ENCODE measurements at regions not wholly inside any gene's neighbourhood (a gene's known extent, or its start where the extent isn't known, plus 50 kb on each side); places are given as distances from the start of the nearest gene placed in this dataset.

DNA sequence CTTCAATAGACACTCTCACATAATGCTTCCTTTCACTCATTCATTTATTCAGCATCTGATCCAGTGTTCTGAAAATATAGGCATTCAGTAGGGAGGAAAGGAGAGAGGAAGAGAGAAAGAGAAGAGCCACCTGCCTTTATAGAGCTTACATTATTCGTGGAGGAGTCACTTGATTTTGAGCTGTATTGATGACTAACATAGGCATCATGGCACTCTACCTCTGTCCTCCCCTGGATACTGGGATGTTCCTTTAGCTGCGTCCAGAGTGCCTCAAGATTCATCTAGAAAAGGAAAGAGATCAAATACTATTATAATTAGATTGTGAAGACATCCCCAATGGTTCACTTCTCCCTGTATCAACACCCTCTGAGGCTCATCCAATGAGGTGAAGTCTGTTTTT is 345.1 kb downstream of the SPATA31D1 start:
- DNase-seq (ENCODE audit: low spot score), result no peak
- TF ChIP-seq CTCF (IDR thresholded peaks at IDR 0.05; ENCODE audit: extremely low read depth, insufficient read depth, missing control alignments), result no peak
- in situ Hi-C loops (cut with MboI; ENCODE audit: low pct_unique_long_range_greater_than_20kb, low sequenced_read_pairs, unreplicated experiment), result no loop called here

DNA sequence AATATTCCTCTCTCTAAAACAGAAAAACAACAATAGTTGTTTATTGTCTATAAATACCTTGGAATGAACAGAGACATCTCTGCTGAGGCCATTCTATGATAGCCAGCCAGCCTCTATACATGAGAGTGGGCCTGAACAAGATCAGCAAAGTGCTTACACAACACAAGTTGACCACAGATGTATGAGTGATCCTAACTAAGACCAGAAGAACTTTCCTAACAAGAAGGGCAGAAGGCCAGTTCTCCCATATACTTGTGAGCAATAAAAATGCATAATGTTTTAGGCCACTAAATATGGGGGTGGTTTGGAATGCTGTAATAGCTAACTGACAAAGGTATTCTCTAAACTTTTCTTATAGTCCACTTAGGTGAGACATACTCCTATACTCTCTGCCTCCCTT is 345.7 kb downstream of the SPATA31D1 start:
- TF ChIP-seq CTCF (IDR thresholded peaks at IDR 0.05; ENCODE audit: extremely low read depth, insufficient read depth, missing control alignments), result no peak
- in situ Hi-C loops (cut with MboI; ENCODE audit: low pct_unique_long_range_greater_than_20kb, low sequenced_read_pairs, unreplicated experiment), result no loop called here
- no peak for DNase-seq (ENCODE audit: low spot score)

GRCh38 chr9:82337351-82337750 is 348.8 kb downstream of the SPATA31D1 start:
- in situ Hi-C loops (cut with MboI; ENCODE audit: low pct_unique_long_range_greater_than_20kb, low sequenced_read_pairs, unreplicated experiment), result no loop called here
- DNase-seq (ENCODE audit: low spot score), result no peak
- no peak for TF ChIP-seq CTCF (IDR thresholded peaks at IDR 0.05; ENCODE audit: extremely low read depth, insufficient read depth, missing control alignments)

- TF ChIP-seq CTCF (IDR thresholded peaks at IDR 0.05; ENCODE audit: extremely low read depth, insufficient read depth, missing control alignments), result no peak
- DNase-seq (ENCODE audit: low spot score), result no peak
- in situ Hi-C loops (cut with MboI; ENCODE audit: low pct_unique_long_range_greater_than_20kb, low sequenced_read_pairs, unreplicated experiment), result no loop called here
These were observed 353.5 kb downstream of the SPATA31D1 start for GRCh38 chr9:82342046-82342445.

DNA sequence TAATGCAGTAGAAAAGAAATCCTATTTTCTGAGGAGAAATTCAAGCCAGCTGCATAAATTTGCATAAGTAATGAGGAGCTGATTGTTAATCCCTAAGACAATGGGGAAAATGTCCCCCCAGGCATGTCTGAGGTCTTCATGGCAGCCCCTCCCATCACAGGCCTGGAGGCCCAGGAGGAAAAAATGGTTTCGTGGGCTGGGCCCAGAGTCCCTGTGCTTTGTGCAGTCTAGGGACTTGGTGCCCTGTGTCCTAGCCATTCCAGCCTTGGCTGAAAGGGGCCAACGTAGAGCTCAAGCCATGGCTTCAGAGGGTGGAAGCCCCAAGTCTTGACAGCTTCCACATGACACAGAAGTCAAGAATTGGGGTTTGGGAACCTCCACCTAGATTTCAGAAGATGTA is 357.5 kb downstream of the SPATA31D1 start:
- in situ Hi-C loops (cut with MboI; ENCODE audit: low pct_unique_long_range_greater_than_20kb, low sequenced_read_pairs, unreplicated experiment), result no loop called here
- TF ChIP-seq CTCF (IDR thresholded peaks at IDR 0.05; ENCODE audit: extremely low read depth, insufficient read depth, missing control alignments), result no peak

DNA sequence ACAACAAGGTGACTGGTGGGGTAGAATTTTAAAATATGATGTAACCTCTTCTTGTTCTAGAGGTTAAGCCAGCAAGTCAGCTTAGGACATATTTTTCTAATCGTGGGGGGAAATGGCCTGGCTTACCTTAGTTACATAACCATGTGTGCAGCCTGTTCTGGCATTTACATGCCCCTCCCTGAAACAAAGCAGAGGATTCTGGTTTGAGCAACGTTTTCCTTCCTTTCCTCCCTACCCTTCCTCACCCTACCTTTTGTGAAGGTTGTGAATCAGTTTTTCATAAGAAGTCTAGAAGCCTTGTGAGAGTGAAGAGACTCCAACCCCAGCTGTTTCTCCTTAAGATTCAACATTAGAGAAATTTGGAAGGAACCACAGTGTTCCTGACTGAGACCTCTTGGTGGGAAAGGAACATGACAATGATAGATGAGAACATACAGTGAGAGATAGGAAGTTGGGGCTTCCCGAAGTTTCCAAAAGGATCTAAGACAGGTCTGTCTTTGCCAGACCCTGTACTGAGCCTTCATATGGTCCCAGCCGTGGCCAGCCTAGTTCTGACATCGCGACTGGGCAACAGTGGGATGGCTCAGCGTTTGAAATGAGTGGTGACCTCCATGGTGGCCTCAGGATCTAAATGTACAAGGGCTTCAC is 365.2 kb downstream of the SPATA31D1 start:
- in situ Hi-C loops (cut with MboI; ENCODE audit: low pct_unique_long_range_greater_than_20kb, low sequenced_read_pairs, unreplicated experiment), result no loop called here
- no peak for DNase-seq (ENCODE audit: low spot score)
- no peak for TF ChIP-seq CTCF (IDR thresholded peaks at IDR 0.05; ENCODE audit: extremely low read depth, insufficient read depth, missing control alignments)

More for the DNA sequence above, 357.5 kb downstream of the SPATA31D1 start:
- DNase-seq (ENCODE audit: low spot score), result no peak

All from GM13977 (cell line).